MM.1S (cell line): ENCODE measurements at regions not wholly inside any gene's neighbourhood (a gene's known extent, or its start where the extent isn't known, plus 50 kb on each side); places are given as distances from the start of the nearest gene placed in this dataset.

Experiments
- CTCF ChIP-seq: fragments of 300-600 bp; sonication (generic); IDR thresholded peaks from 2 replicates; pipeline ENCODE4 v1.5.1; 2016; ENCODE audit warnings: antibody characterized with exemption, low read length, mixed read lengths
- EZH2 ChIP-seq: fragments of 300-600 bp; sonication (generic); optimal IDR thresholded peaks from 2 replicates; pipeline ENCODE3; 2017; ENCODE audit warnings: low read depth, mild to moderate bottlenecking, antibody characterized with exemption, low read length, mixed read lengths
- EZH2phosphoT487 ChIP-seq: fragments of 300-600 bp; sonication (generic); IDR thresholded peaks from 2 replicates; pipeline ENCODE4 v1.6.1; 2018; ENCODE audit warnings: antibody characterized with exemption, low read length

- TF ChIP-seq CTCF (no peak), EZH2 (no peak), EZH2phosphoT487 (no peak)
These were observed 285.4 kb downstream of the NUP35 start for GRCh38 chr2:183409662-183410061.
